ENCODE measurements at regions not wholly inside any gene's neighbourhood (a gene's known extent, or its start where the extent isn't known, plus 50 kb on each side); places are given as distances from the start of the nearest gene placed in this dataset.

DNA sequence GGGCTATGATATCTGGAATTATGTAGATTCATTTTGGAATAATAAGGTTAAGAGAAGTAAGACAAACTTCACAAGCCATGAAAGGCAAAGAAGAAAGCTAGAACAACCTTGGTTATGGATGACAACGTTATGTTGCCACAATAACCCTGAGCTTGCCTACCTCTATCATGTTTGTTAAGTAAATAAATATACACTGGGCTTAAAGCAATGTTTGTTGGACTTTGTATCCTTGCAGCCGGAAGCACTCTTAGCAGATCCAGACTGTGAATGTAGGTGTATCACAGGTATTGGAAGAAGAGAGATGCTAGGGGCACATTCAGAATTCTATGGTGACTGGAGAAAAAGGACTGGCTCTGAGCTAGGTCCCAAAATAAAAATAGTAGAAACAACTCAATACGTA is 214.4 kb downstream of the HS3ST1 start:
- H3K4me3 ChIP-seq (ENCODE audit: insufficient read depth, low read depth, low read length): no peak overlapping the region
- H3K4me1 ChIP-seq (ENCODE audit: control insufficient read depth, insufficient read depth, low read length): no peaks in the 10 kb centered on the region
- H3K9ac ChIP-seq (ENCODE audit: low read depth, low read length): no peak overlapping the region
- POLR2A ChIA-PET (ENCODE audit: unreplicated experiment): no interaction called here
- no peak overlapping the region for H2BK15ac ChIP-seq (ENCODE audit: low read depth, low read length)
- no TSS peak for BruUV-seq (replicated peaks)
- H3K14ac ChIP-seq (replicated peaks; ENCODE audit: low read depth, low read length): no peak overlapping the region
- H3K4me2 ChIP-seq (ENCODE audit: low read depth, low read length): no peak overlapping the region
- H3K9me3 ChIP-seq (ENCODE audit: control insufficient read depth, insufficient read depth, low read length): peaks cover 6% of the 10 kb centered on the region; the same call in 1 of the 2 replicates
- in situ Hi-C loops (cut with MboI; ENCODE audit: low sequenced_read_pairs) (no loop called here), dilution Hi-C loops (cut with HindIII; ENCODE audit: low sequenced_read_pairs, unreplicated experiment) (no loop called here), intact Hi-C loops (cut with micrococcal nuclease) (no loop called here)
- no peak overlapping the region for H4K5ac ChIP-seq (ENCODE audit: low read depth, low read length)
- no peak overlapping the region for H4K91ac ChIP-seq (ENCODE audit: insufficient read depth, low read depth, low read length)
- no peaks in the 10 kb centered on the region for H3K27me3 ChIP-seq (ENCODE audit: control insufficient read depth, insufficient read depth, low read length)
- CTCF ChIA-PET: no interaction called here
- no peaks in the 10 kb centered on the region for H3K79me1 ChIP-seq (ENCODE audit: low read depth in 1 of 2, low read length in 2 of 2)
- no peak overlapping the region for H3K18ac ChIP-seq (ENCODE audit: low read depth, low read length)
- H3K9me1 ChIP-seq (ENCODE audit: insufficient read depth, low read length): no peaks in the 10 kb centered on the region
- TF ChIP-seq RAD21 (IDR thresholded peaks at IDR 0.05; ENCODE audit: low read length) (no peak), CHD1 (IDR thresholded peaks at IDR 0.05; ENCODE audit: low read depth, low read length) (no peak), RCOR1 (IDR thresholded peaks at IDR 0.05; ENCODE audit: insufficient replicate concordance, low read length) (no peak), POLR2A (IDR thresholded peaks at IDR 0.05; ENCODE audit: low read depth, low read length) (no peak), RFX5 (IDR thresholded peaks at IDR 0.05; ENCODE audit: low read depth, low read length) (no peak), BHLHE40 (IDR thresholded peaks at IDR 0.05; ENCODE audit: low read depth, low read length) (no peak), NFE2L2 (IDR thresholded peaks at IDR 0.05; ENCODE audit: low read depth, low read length) (no peak), MAFK (IDR thresholded peaks at IDR 0.05; ENCODE audit: low read depth, low read length) (no peak), FOS (IDR thresholded peaks at IDR 0.05; ENCODE audit: low read depth, low read length) (no peak), CEBPB (IDR thresholded peaks at IDR 0.05; ENCODE audit: low read depth, low read length) (no peak), MXI1 (IDR thresholded peaks at IDR 0.05; ENCODE audit: borderline replicate concordance, low read depth, low read length) (no peak), MAZ (IDR thresholded peaks at IDR 0.05; ENCODE audit: borderline replicate concordance, low read depth, low read length) (no peak), SMC3 (IDR thresholded peaks at IDR 0.05; ENCODE audit: low read depth, low read length) (no peak)
- TF ChIP-seq, protein P1, sequence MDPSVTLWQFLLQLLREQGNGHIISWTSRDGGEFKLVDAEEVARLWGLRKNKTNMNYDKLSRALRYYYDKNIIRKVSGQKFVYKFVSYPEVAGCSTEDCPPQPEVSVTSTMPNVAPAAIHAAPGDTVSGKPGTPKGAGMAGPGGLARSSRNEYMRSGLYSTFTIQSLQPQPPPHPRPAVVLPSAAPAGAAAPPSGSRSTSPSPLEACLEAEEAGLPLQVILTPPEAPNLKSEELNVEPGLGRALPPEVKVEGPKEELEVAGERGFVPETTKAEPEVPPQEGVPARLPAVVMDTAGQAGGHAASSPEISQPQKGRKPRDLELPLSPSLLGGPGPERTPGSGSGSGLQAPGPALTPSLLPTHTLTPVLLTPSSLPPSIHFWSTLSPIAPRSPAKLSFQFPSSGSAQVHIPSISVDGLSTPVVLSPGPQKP (IDR thresholded peaks at IDR 0.05; ENCODE audit: borderline replicate concordance, low read depth, low read length): no peak
- TF ChIP-seq, protein P2, sequence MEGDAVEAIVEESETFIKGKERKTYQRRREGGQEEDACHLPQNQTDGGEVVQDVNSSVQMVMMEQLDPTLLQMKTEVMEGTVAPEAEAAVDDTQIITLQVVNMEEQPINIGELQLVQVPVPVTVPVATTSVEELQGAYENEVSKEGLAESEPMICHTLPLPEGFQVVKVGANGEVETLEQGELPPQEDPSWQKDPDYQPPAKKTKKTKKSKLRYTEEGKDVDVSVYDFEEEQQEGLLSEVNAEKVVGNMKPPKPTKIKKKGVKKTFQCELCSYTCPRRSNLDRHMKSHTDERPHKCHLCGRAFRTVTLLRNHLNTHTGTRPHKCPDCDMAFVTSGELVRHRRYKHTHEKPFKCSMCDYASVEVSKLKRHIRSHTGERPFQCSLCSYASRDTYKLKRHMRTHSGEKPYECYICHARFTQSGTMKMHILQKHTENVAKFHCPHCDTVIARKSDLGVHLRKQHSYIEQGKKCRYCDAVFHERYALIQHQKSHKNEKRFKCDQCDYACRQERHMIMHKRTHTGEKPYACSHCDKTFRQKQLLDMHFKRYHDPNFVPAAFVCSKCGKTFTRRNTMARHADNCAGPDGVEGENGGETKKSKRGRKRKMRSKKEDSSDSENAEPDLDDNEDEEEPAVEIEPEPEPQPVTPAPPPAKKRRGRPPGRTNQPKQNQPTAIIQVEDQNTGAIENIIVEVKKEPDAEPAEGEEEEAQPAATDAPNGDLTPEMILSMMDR (conservative IDR thresholded peaks at IDR 0.05; ENCODE audit: low read depth, low read length): no peak
- H4K20me1 ChIP-seq (ENCODE audit: insufficient read depth, low read length): no peaks in the 10 kb centered on the region
- no peak overlapping the region for H2BK20ac ChIP-seq (ENCODE audit: low read depth, low read length)
- no peak overlapping the region for H2AFZ ChIP-seq (replicated peaks; ENCODE audit: low read length, poor library complexity)
- H2BK120ac ChIP-seq (ENCODE audit: low read depth, low read length): no peak overlapping the region
- no peak overlapping the region for H2AK5ac ChIP-seq (ENCODE audit: low read depth, low read length)
- no peak overlapping the region for H2AK9ac ChIP-seq (replicated peaks; ENCODE audit: low read depth, low read length, poor library complexity)
- no CpG with 5 or more reads among the region's 3 CpGs for WGBS, 2 experiments (ENCODE audit: extremely low coverage in 2 of 2, insufficient read length in 1 of 2)
- no peak overlapping the region for H3K27ac ChIP-seq (ENCODE audit: insufficient read depth, low read length)
- H2BK5ac ChIP-seq (ENCODE audit: low read depth, low read length, poor library complexity, severe bottlenecking): no peak overlapping the region
- no peak overlapping the region for H3K23ac ChIP-seq (ENCODE audit: low read depth, low read length)
- H3K56ac ChIP-seq (ENCODE audit: extremely low read depth, insufficient read depth, low read length): no peak overlapping the region
- ATAC-seq (ENCODE audit: low read depth) (no peak), DNase-seq (no peak)
- no peaks in the 10 kb centered on the region for H3K36me3 ChIP-seq (ENCODE audit: control insufficient read depth, insufficient read depth, low read length)
- H3K4ac ChIP-seq (ENCODE audit: low read depth, low read length): no peak overlapping the region
- no peak overlapping the region for H4K8ac ChIP-seq (ENCODE audit: low read depth in 2 of 2, low read length in 2 of 2)

All from IMR-90 (cell line).